NCI-H1105 (cell line): ENCODE measurements at regions not wholly inside any gene's neighbourhood (a gene's known extent, or its start where the extent isn't known, plus 50 kb on each side); places are given as distances from the start of the nearest gene placed in this dataset.
"Not testable (repeated sequence)": the region's sequence is repeated elsewhere in the genome, so short reads cannot be mapped to it uniquely, and the experiment has no call there.

ENCODE experiments used
- DNase-seq: peaks from one replicate; lab custom pipeline; 2025; lab: John Stamatoyannopoulos, UW

GRCh38 chr10:9535744-9536143 lies 1481.3 kb downstream of the GATA3 start:
- DNase-seq, result no peak

DNA sequence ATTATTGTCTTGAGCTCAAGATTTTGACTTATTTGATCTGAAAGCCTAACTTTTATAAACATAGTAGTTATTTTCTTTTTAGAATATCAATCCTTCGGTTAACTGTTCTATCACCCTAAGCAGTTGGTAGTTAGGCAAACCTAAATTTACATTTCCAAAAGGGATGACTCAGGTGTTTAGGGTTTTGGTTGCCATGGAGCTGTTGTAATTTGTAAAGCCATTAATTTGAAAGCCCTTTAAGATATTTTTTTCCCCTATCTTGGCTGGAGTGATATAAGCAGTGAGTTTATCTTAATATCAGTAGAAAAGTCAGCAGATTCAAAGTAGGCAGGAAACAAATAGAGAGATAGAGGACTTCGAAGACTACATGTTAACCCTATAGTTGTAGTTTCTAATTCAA lies 1472.6 kb upstream of the CELF2 start:
- DNase-seq, result no peak

DNA sequence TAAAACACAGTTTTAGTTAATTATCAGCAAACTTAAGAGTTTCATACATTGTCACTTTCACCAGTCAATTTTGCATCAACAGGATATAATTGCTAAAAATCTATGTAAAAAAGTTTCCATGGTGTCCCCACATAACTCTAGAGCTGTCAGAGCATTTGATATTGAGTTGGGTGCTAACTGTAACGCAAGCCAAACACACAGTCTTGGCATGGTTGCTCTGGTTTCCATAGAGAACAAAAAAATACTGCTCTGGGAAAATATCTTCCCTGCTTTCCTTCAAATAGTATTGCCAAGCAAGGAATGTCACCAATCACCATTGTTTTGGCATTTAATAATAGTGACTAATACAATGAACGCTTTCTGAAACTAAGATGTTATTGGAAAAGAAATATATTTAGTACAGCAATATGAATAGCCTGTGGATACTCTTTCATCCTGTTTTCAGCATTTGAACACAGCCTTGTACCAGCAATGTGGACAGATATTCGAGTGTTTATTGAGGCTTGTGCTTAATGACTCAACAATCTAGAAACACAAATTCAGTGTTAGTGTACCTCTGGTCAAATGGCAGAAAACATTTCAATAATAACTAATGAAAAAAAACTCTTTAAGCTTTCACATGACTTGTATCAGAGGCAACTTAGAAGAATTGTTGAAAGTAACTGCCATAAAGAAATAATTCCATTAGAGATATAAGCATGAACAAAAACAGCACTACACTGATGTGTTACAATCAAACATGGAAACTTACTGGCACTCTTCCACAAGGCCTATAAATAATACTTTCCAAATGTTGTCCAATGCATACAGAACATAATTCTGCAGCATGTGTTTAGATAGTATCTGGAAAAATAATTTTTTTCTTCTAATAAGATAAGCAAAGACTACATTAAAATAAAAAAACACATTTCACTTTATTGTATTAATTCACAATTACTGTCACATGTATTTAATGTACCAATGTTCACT lies 1469.5 kb upstream of the CELF2 start:
- DNase-seq, result no peak

GRCh38 chr10:9550810-9551209 lies 1466.9 kb upstream of the CELF2 start:
- no peak for DNase-seq

DNA sequence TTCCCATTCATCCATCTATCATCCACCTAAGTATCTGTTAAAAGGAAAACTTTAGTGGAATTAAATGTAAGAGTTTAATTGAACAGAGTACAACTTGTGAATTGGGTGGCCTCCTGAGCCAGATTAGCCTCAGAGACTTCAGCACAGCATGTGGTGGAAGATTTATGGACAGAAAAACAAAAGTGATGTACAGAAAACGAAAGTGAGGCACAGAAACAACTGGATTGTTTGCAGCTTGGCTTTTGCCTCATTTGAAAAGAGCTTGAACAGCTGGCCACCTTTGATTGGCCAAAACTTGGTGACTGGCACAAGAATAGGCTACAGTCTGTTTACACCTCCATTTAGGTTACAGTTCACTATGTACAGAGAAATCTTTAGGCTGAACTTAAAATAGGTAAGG lies 1463.4 kb upstream of the CELF2 start:
- DNase-seq, result no peak

DNA sequence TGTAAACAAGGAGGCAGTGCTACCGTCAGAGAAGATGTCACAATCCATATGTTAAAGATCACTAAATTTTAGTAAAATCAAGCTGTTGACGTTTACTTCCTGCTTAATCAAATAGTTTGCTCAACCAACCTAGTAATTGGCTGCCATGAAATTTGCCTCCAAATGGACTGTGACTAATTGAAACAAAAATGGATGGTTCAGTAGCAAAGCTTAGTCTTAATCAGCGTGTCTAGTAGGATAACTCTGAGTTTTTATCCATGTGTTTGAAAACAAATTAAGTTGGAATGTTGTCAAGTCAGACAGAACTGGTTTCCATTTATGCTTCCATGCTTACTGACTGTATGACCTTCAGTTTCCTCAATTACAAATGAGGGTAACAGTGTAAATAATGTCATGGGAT lies 1456.7 kb upstream of the CELF2 start:
- DNase-seq, result no peak

- no peak for DNase-seq
These were observed 1455.7 kb upstream of the CELF2 start for GRCh38 chr10:9561821-9562505.

DNA sequence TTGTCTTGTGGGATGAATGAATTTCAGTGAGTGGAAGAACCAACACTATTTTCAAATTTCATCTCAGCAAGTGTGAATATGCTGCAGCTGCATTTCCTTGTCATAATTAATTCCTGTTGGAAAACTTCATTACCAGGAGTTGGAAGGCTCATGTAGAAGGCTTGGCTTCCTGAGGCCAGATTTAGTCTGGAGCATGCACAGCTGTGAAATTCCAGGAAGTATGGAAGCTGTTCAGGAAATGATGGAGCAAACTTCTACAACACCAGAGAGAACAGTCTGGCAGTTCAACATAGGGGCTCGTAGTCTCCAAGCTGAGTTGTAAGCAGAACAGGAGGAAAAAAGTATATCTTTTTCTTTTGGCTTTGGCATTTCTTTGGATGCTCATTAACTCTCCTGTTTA lies 1439.9 kb upstream of the CELF2 start:
- DNase-seq, result no peak

GRCh38 chr10:9579110-9579705 lies 1438.5 kb upstream of the CELF2 start:
- no peak for DNase-seq

DNA sequence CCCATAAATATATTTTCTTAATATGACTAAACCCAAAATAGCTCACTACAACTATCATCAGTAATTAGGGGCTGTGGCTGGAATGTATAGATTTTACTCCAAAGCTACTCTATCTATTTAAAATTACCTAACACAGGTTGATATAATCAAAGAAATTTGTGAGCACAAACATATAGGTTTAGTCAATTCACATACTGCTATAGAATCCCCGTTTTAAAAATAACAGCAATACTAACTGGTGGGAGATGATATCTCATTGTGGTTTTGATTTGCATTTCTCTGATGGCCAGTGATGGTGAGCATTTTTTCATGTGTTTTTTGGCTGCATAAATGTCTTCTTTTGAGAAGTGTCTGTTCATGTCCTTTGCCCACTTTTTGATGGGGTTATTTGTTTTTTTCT lies 1434.9 kb upstream of the CELF2 start:
- DNase-seq, result not testable (repeated sequence)

DNA sequence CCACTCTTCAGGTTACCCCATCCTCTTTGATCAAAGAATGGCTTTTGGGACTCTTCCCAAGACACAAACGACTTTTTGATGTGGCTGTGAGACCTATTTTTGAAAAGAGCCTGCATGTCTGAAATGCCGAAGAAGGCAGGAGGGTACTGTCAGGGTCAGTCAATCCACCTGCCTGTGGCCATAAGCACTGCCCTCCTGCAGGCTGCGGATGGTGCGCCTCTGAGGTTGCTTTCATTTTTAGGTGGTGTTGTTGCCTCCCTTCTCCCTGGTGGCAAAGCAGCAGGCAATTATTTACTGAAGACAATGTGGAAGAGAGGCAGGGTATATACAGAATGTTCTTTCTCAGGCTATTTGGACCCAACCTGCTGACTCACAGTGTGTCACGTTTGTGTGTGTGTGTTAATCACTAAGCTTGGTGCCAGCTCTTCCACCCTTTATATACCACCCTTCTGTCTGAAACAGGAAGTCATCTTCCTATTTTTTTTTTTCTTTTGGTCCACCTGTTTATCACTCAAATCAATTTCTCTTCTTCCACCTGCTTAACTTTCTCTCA lies 1421.2 kb upstream of the CELF2 start:
- no peak for DNase-seq

GRCh38 chr10:9602998-9603397 lies 1414.7 kb upstream of the CELF2 start:
- no peak for DNase-seq

DNA sequence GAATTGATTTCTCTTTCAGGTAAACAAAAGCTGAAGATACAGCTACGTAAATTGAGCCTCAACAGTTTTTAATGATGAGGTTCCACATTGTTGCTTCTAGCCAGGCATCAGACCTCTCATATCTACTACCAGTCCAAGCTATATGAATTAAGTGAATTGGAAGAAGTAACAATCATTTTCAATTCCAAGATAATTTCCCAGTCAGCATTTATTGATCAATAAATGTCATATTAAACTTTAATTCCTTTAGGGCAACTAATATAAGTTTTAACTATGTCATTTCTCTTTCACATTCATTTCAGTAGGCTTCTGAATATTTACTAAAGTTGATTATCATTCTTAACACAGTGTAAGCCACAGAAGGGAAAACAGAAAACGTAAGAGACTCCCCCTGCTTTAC lies 1413.7 kb upstream of the CELF2 start:
- no peak for DNase-seq

DNA sequence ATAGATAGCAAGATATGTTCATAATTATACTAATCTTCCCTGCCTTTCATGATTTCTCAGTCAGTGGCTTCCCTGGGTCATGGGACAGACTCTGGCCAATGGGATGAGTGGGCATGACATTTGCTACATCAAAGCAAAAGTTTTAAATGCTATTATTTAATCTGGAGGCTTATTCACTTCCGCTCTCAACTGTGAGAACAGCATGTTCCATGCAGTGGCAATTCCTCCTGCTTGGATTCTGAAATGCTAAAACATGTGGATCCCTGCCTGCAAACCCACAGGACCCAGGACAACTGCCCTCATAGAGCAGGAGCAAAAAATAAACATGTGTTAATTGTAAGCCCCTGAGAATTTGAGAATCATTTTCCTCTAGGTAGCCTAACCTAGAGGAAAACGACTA lies 1412.4 kb upstream of the CELF2 start:
- no peak for DNase-seq

- DNase-seq, result no peak
These were observed 1409.1 kb upstream of the CELF2 start for GRCh38 chr10:9608602-9609001.

GRCh38 chr10:9613338-9614075 lies 1404.2 kb upstream of the CELF2 start:
- DNase-seq, result no peak

DNA sequence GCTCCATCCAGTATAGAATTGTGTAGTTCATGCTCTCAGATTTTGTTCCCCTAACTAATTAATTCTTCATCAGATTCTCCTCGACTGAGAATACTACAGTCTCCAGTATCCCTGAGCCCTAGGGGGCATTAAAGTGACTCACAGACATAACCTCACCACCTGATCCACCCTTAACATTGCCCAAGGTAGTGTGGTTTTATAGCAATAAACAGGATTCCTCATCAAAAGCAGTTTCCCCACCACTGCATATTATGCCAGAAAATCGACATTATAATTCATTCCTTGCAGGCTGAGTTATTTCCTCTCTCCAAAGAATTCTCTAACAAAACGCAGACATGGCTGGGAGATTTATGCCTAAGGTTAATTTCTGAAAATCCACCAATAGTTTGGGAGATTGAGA lies 1402.5 kb upstream of the CELF2 start:
- DNase-seq, result no peak

- DNase-seq, result no peak
These were observed 1396.5 kb upstream of the CELF2 start for GRCh38 chr10:9621216-9621615.

DNA sequence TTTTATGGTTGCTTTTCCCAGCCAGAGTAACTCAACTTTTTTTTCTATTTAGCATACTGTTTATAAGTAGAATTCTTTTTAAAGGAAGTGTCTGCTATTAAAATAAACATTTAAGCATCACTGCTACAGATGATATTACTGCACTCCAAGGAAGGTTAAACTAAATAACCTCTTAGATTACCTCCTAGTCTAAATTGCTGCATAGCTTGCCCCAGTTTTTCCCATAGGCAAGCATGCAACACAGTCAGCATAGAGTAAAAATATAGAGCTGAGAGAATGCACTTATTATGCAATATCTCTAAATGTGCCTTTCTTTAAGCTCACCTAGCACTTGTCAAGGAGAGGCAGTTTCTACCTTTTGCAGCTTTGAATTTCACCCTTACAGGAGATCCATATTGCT lies 1392.4 kb upstream of the CELF2 start:
- DNase-seq, result no peak

DNA sequence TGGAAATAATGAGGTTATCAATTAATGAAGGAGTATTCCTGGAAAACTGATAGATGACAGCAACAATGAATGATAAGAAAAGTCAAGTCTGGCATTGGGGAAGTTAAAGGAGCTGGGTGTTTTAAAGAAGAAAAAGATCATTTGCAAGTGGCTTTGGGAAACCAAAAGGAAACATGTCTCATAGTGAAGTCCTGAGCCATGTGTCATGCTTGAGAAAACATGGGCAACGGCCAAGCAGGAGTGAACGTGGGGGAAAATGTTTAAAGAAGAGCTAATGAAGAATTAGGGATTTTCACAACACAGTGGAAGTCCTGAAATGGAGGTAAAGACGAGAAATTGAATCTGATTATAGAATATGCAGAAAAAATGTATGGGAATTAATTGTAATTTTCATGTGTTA lies 1383.2 kb upstream of the CELF2 start:
- no peak for DNase-seq

GRCh38 chr10:9635691-9636090 lies 1382.0 kb upstream of the CELF2 start:
- no peak for DNase-seq

DNA sequence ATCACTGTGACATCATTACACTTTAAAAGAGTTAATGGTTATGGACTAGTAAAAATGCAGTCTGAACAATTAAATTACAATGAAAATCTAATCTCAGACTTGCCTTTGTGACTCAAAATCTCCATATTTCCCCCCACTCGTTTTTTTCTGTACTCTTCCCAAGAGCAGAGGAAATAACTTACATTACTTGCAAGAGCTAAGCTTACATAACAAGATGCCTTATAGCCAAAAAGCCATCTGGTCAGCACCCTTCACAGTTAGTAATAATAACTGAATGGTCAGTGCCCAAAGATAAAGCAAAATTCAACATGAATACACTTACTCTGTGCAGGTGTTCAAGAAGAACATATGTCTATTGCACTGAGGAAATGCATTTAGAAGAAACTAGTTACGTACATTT lies 1381.5 kb upstream of the CELF2 start:
- DNase-seq, result no peak
